IMR-90 (cell line): ENCODE measurements at regions not wholly inside any gene's neighbourhood (a gene's known extent, or its start where the extent isn't known, plus 50 kb on each side); places are given as distances from the start of the nearest gene placed in this dataset.

Experiments
- ATAC-seq: fragments of 200-7000 bp; cut with Tn5 transposase; 2 replicates; pipeline ENCODE4 v1.9.1; 2020; ENCODE audit warnings: low read depth, mild to moderate bottlenecking, moderate library complexity
- BruUV-seq: library from RNA; stranded (reverse); fragments of 400-500 nt; replicated peaks from 2 replicates; lab custom pipeline; 2021; lab: Mats Ljungman, UMichigan
- CTCF ChIA-PET: fragments of 300-600 bp; formaldehyde crosslinking; extraction: SDS; loops from one replicate; lab custom pipeline; 2021; ENCODE audit warnings: antibody characterized with exemption; lab: Yijun Ruan, JAX
- POLR2A ChIA-PET: fragments of 300-600 bp; sonication (Branson Sonifier 250); formaldehyde crosslinking; loops from one replicate; lab custom pipeline; 2022; ENCODE audit warnings: antibody characterized with exemption; ENCODE audit not compliant: unreplicated experiment; lab: Charles Lee
- DNase-seq: peaks from one replicate; pipeline ENCODE4 v3.0.0; 2013
- H2AFZ ChIP-seq: replicated peaks from 2 replicates; pipeline ENCODE3; 2013; ENCODE audit warnings: low read length, mild to moderate bottlenecking; ENCODE audit not compliant: poor library complexity
- H2AK5ac ChIP-seq: 2 replicates; pipeline ENCODE4 v1.6.1; 2013; ENCODE audit warnings: low read depth, low read length, inconsistent platforms
- H2AK9ac ChIP-seq: replicated peaks from 2 replicates; pipeline ENCODE3; 2013; ENCODE audit warnings: mild to moderate bottlenecking, low read depth, low read length, moderate library complexity; ENCODE audit not compliant: poor library complexity
- H2BK120ac ChIP-seq: 2 replicates; pipeline ENCODE4 v1.6.1; 2013; ENCODE audit warnings: low read depth, low read length, inconsistent platforms
- H2BK15ac ChIP-seq: 3 replicates; pipeline ENCODE4 v1.6.1; 2013; ENCODE audit warnings: low read depth, low read length, inconsistent platforms
- H2BK20ac ChIP-seq: 2 replicates; pipeline ENCODE4 v1.6.1; 2013; ENCODE audit warnings: low read depth, mild to moderate bottlenecking, inconsistent platforms, low read length, moderate library complexity
- H2BK5ac ChIP-seq: 2 replicates; pipeline ENCODE4 v1.6.1; 2013; ENCODE audit warnings: mild to moderate bottlenecking, low read depth, low read length, inconsistent platforms; ENCODE audit not compliant: poor library complexity, severe bottlenecking
- H3K14ac ChIP-seq: replicated peaks from 2 replicates; pipeline ENCODE4 v1.6.1; 2013; ENCODE audit warnings: low read depth, low read length, inconsistent platforms
- H3K18ac ChIP-seq: 2 replicates; pipeline ENCODE4 v1.6.1; 2013; ENCODE audit warnings: low read depth, low read length, control low read depth
- H3K23ac ChIP-seq: 2 replicates; pipeline ENCODE4 v1.6.1; 2013; ENCODE audit warnings: low read depth, low read length, inconsistent platforms
- H3K27ac ChIP-seq: 2 replicates; pipeline ENCODE4 v1.5.1; 2013; ENCODE audit warnings: mild to moderate bottlenecking, control low read depth, low read length; ENCODE audit not compliant: insufficient read depth
- H3K27me3 ChIP-seq: 2 replicates; pipeline ENCODE4 v1.6.1; 2013; ENCODE audit warnings: low read length; ENCODE audit not compliant: control insufficient read depth, insufficient read depth
- H3K36me3 ChIP-seq: 2 replicates; pipeline ENCODE4 v1.6.1; 2013; ENCODE audit warnings: low read length, mixed read lengths; ENCODE audit not compliant: control insufficient read depth, insufficient read depth
- H3K4ac ChIP-seq: 2 replicates; pipeline ENCODE4 v1.6.1; 2013; ENCODE audit warnings: low read depth, low read length, inconsistent platforms
- H3K4me1 ChIP-seq: 2 replicates; pipeline ENCODE4 v1.6.1; 2013; ENCODE audit warnings: low read length, mixed read lengths; ENCODE audit not compliant: control insufficient read depth, insufficient read depth
- H3K4me2 ChIP-seq: 2 replicates; pipeline ENCODE4 v1.6.1; 2013; ENCODE audit warnings: low read depth, mild to moderate bottlenecking, control low read depth, low read length, moderate library complexity
- H3K4me3 ChIP-seq: 2 replicates; pipeline ENCODE4 v1.5.1; 2013; ENCODE audit warnings: low read depth, mild to moderate bottlenecking, control low read depth, low read length, moderate library complexity; ENCODE audit not compliant: insufficient read depth
- H3K56ac ChIP-seq: 2 replicates; pipeline ENCODE4 v1.6.1; 2013; ENCODE audit warnings: low read length, inconsistent platforms; ENCODE audit not compliant: insufficient read depth; ENCODE audit errors: extremely low read depth
- H3K79me1 ChIP-seq, 2 experiments: 2 replicates each; pipeline ENCODE4 v1.6.1; 2013; ENCODE audit warnings: low read length in 2 of 2, inconsistent platforms in 1 of 2, low read depth in 1 of 2
- H3K9ac ChIP-seq: 2 replicates; pipeline ENCODE4 v1.6.1; 2013; ENCODE audit warnings: low read depth, low read length, control low read depth
- H3K9me1 ChIP-seq: 2 replicates; pipeline ENCODE4 v1.6.1; 2013; ENCODE audit warnings: low read length, inconsistent platforms; ENCODE audit not compliant: insufficient read depth
- H3K9me3 ChIP-seq: 2 replicates; pipeline ENCODE4 v1.6.1; 2013; ENCODE audit warnings: low read length; ENCODE audit not compliant: control insufficient read depth, insufficient read depth
- H4K20me1 ChIP-seq: 2 replicates; pipeline ENCODE4 v1.6.1; 2013; ENCODE audit warnings: low read length, inconsistent platforms; ENCODE audit not compliant: insufficient read depth
- H4K5ac ChIP-seq: 2 replicates; pipeline ENCODE4 v1.6.1; 2013; ENCODE audit warnings: mild to moderate bottlenecking, low read depth, low read length, control low read depth
- H4K8ac ChIP-seq, 2 experiments: 2 replicates each; pipeline ENCODE4 v1.6.1; 2013; ENCODE audit warnings: low read depth in 2 of 2, low read length in 2 of 2, control low read depth in 1 of 2, inconsistent platforms in 1 of 2
- H4K91ac ChIP-seq: 2 replicates; pipeline ENCODE4 v1.6.1; 2013; ENCODE audit warnings: low read depth, low read length, inconsistent platforms; ENCODE audit not compliant: insufficient read depth
- BHLHE40 ChIP-seq: fragments of 150-350 bp; IDR thresholded peaks from 2 replicates; pipeline ENCODE4 v1.6.1; 2016; ENCODE audit warnings: mild to moderate bottlenecking, low read depth, low read length
- CEBPB ChIP-seq: IDR thresholded peaks from 2 replicates; pipeline ENCODE4 v1.6.1; 2012; ENCODE audit warnings: low read depth, low read length, improper control_type of control experiment
- CHD1 ChIP-seq: IDR thresholded peaks from 2 replicates; pipeline ENCODE4 v1.6.1; 2012; ENCODE audit warnings: low read depth, low read length, improper control_type of control experiment
- FOS ChIP-seq: fragments of 150-350 bp; IDR thresholded peaks from 2 replicates; pipeline ENCODE4 v1.6.1; 2016; ENCODE audit warnings: low read depth, low read length
- MAFK ChIP-seq: IDR thresholded peaks from 2 replicates; pipeline ENCODE4 v1.6.1; 2012; ENCODE audit warnings: low read depth, low read length, improper control_type of control experiment
- MAZ ChIP-seq: IDR thresholded peaks from 2 replicates; pipeline ENCODE4 v1.6.1; 2012; ENCODE audit warnings: low read depth, mild to moderate bottlenecking, low read length, improper control_type of control experiment, moderate library complexity, borderline replicate concordance
- MXI1 ChIP-seq: IDR thresholded peaks from 2 replicates; pipeline ENCODE4 v1.6.1; 2012; ENCODE audit warnings: low read depth, mild to moderate bottlenecking, low read length, moderate library complexity, borderline replicate concordance
- POLR2A ChIP-seq: IDR thresholded peaks from 2 replicates; pipeline ENCODE4 v1.6.1; 2012; ENCODE audit warnings: mild to moderate bottlenecking, low read depth, low read length
- RCOR1 ChIP-seq: IDR thresholded peaks from 2 replicates; pipeline ENCODE4 v1.6.1; 2012; ENCODE audit warnings: mild to moderate bottlenecking, low read length, improper control_type of control experiment; ENCODE audit not compliant: insufficient replicate concordance
- RFX5 ChIP-seq: IDR thresholded peaks from 2 replicates; pipeline ENCODE4 v1.8.0; 2012; ENCODE audit warnings: low read depth, mild to moderate bottlenecking, low read length, moderate library complexity
- SMC3 ChIP-seq: fragments of 150-350 bp; IDR thresholded peaks from 2 replicates; pipeline ENCODE4 v1.6.1; 2016; ENCODE audit warnings: low read depth, mild to moderate bottlenecking, antibody characterized with exemption, low read length, moderate library complexity
- WGBS, 2 experiments: methylation state at CpG; one replicate each; pipeline versions ENCODE4 v1.1.5 to v1.1.7; 2013; ENCODE audit warnings: missing lambda C conversion rate in 2 of 2; ENCODE audit not compliant: insufficient read length in 1 of 2; ENCODE audit errors: extremely low coverage in 2 of 2; 5-methylcytosine and 5-hydroxymethylcytosine counted together
- dilution Hi-C: fragments of 300-500 bp; cut with HindIII; formaldehyde crosslinking; loops from one replicate; pipeline ENCODE4 v1.14.3; 2018; ENCODE audit warnings: low sequenced_read_pairs; ENCODE audit not compliant: unreplicated experiment
- in situ Hi-C: fragments of 300-500 bp; cut with MboI; formaldehyde crosslinking; loops from 3 replicates; pipeline ENCODE4 v1.14.3; 2019; ENCODE audit warnings: low sequenced_read_pairs, inconsistent platforms, mixed read lengths
- intact Hi-C: fragments of 100-400 bp; cut with micrococcal nuclease; formaldehyde crosslinking; loops from 2 replicates; pipeline ENCODE4 v1.10.0; 2022

- no peaks in the 10 kb centered on the region for H3K9me3 ChIP-seq
- no peak for DNase-seq
- no peak overlapping the region for H2AK9ac ChIP-seq
- no peak overlapping the region for H4K8ac ChIP-seq
- no peak for ATAC-seq
- WGBS, 2 experiments = no CpG with 5 or more reads among the region's 1 CpG
- H4K91ac ChIP-seq = no peak overlapping the region
- no peak overlapping the region for H3K18ac ChIP-seq
- intact Hi-C loops (no loop called here), in situ Hi-C loops (loop anchor here (25.0 kb wide), 1 partner anchor 1428 kb away; no protein-coding TSS in a partner anchor), dilution Hi-C loops (no loop called here)
- H3K27me3 ChIP-seq = no peaks in the 10 kb centered on the region; the same call in 1 of the 2 replicates
- no peak for TF ChIP-seq CHD1
- no peak for TF ChIP-seq BHLHE40
- no peak for TF ChIP-seq MAZ
- no peak for TF ChIP-seq RCOR1
- no peak for TF ChIP-seq MAFK
- TF ChIP-seq RFX5 = no peak
- TF ChIP-seq POLR2A = no peak
- TF ChIP-seq MXI1 = no peak
- TF ChIP-seq SMC3 = no peak
- no peak for TF ChIP-seq FOS
- no peak for TF ChIP-seq CEBPB
- no peak overlapping the region for H2BK20ac ChIP-seq
- no TSS peak for BruUV-seq
- H2AK5ac ChIP-seq = no peak overlapping the region
- no peak overlapping the region for H3K4ac ChIP-seq
- no peak overlapping the region for H3K4me2 ChIP-seq
- H3K4me3 ChIP-seq = no peak overlapping the region
- no peaks in the 10 kb centered on the region for H3K36me3 ChIP-seq
- H2BK5ac ChIP-seq = no peak overlapping the region
- H3K9me1 ChIP-seq = no peaks in the 10 kb centered on the region
- H4K20me1 ChIP-seq = no peaks in the 10 kb centered on the region
- H2BK120ac ChIP-seq = no peak overlapping the region
- ChIA-PET CTCF (interaction anchor here (0.6 to 1.6 kb wide), 8 partner anchors 9 to 1545 kb away, joined by 3 to 14 read pairs (median 3); no protein-coding TSS in a partner anchor), POLR2A (no interaction called here)
- H3K27ac ChIP-seq = no peak overlapping the region
- H2BK15ac ChIP-seq = no peak overlapping the region
- no peak overlapping the region for H3K56ac ChIP-seq
- H4K5ac ChIP-seq = no peak overlapping the region
- H3K79me1 ChIP-seq = no peaks in the 10 kb centered on the region
- H3K14ac ChIP-seq = no peak overlapping the region
- no peak overlapping the region for H3K23ac ChIP-seq
- H3K4me1 ChIP-seq = no peaks in the 10 kb centered on the region
- H3K9ac ChIP-seq = no peak overlapping the region
- H2AFZ ChIP-seq = no peak overlapping the region
Measured at GRCh38 chr2:198309081-198309480, 504.7 kb downstream of the PLCL1 start.
